NCI-H524 treated with DMSO at 0.1 percent for 48 hours (cell line): ENCODE measurements at regions not wholly inside any gene's neighbourhood (a gene's known extent, or its start where the extent isn't known, plus 50 kb on each side); places are given as distances from the start of the nearest gene placed in this dataset.

Experiments
- DNase-seq: peaks from one replicate; lab custom pipeline; 2025; lab: John Stamatoyannopoulos, UW

DNA sequence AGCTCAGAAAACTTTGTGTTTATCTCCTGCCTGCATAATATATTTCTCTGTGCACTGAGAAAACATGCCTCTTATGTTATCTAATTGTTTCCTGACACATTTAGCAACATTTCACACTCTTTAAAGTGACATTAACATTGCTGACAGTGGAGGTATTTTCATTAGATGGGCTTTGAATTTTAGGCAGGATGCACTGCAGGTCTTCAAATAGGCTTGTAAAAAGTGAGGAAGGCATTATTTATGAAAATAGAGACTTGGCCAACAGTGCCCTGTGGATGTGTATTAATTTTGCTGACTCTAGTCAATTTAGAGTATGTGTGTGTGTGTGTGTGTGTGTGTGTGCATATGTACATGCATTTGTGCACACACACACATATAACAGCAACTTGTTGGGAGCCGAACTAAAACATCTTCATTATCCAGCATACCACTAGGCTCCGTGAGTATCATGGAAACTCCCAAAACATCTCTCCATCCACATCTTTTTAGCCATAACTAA is 429.5 kb upstream of the WWC1 start:
- no peak for DNase-seq

- DNase-seq = no peak
Measured at GRCh38 chr5:167863883-167864282, 427.6 kb upstream of the WWC1 start.

GRCh38 chr5:167864801-167865200 is 426.6 kb upstream of the WWC1 start:
- no peak for DNase-seq

DNA sequence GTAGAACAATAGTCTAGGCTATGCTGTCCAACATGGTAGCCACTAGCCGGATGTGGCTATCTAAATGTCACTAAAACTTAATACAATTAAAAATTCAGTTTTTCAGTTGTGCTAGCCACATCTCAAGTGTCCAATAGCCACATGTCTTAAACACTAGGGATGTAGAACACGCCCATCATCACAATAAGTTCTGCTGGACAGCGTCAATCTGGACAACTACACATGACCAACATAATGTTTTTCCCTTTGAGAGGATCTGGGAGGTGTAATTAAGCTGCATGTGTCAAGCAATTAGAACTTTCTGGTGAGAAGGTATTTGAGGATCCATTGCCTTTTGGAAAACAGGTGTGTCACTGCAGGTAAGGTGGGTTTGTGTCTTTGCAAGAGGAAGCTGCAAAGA is 424.6 kb upstream of the WWC1 start:
- no peak for DNase-seq

DNA sequence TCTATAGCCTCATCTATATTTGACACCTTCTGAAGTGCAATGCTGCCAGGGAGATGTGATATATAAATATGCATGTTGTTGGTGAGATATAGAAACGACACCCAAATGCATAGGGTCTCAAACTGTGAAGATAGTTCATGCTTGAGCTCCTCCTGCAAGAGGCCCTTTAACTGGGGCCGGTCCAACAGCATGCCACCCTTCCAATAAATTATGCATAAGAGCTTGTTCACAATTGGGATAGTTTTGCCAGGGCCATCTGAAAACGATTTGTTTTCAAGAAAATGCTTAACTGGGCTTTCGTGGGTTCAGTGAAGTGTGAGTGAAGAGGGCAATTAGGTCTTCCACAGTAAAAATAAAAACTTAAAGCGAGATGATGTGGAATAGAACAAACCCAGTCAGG is 424.2 kb upstream of the WWC1 start:
- no peak for DNase-seq

DNA sequence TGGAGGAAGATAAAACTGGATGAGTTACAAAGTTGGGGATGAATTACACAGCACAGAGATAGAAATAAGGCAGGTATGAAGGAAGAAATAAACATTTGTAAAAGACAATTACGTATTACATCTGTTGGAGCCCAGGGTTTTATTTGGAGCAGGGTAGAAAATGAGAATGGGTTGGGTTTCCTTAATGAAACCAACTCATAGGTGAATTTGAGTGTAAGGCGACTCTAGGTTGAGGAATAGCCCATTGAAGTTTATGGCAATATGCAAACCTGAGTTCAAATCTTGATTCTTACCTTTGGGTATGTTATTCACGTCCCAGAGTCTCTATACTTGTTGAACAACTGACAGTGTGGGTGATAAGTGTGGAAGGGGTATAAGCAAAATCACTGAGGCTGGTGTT is 422.3 kb upstream of the WWC1 start:
- no peak for DNase-seq

- no peak for DNase-seq
Measured at GRCh38 chr5:167870055-167870454, 421.4 kb upstream of the WWC1 start.

- no peak for DNase-seq
Measured at GRCh38 chr5:167871091-167871490, 420.4 kb upstream of the WWC1 start.

- no peak for DNase-seq
Measured at GRCh38 chr5:167872791-167873190, 418.7 kb upstream of the WWC1 start.

DNA sequence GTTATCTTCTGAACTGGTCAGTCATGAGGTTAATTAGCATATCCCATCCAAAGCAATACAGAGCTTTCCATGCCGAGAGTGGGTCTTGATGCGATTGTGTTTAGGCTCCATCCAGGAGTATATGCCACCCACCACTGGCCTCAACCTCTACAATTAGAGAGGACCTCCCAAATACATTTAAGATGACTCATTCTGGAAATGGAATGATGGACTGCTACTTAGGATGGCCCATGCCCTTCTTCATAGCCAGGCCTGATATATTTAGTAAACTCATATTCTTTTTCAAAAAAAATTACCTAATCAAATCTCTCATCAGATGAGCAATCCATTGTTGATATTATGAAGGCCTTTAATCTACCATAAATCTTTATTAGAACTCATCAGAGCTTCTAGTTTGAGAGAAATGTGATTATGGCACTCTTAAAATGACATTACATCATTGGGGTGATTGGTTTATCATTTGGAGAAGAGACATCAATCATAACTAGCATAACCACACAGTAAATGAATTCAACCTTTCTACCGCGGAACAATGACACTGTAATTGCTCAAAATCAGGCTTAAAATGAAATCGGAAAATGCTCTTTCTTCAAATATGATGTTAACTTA is 414.2 kb upstream of the WWC1 start:
- DNase-seq = no peak

DNA sequence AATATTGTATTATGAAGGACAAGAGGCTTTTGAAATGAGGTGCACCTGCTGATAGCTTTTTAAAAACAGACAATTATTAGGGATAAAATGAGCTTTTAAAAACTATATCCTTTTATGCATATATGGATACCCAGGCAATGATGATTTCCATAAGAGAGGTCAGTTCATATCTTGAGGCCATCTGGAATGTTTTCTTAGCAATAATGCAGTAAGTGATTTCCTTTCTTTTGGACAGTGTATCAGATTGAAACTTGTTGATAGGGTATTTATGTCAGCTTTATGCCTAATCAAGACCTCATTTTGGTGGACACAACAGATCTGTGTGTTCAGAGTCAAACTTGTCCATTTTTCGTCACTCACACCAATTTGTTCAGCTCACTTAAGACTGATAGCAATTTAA is 413.5 kb upstream of the WWC1 start:
- DNase-seq = no peak

- DNase-seq = no peak
Measured at GRCh38 chr5:167880420-167880819, 411.0 kb upstream of the WWC1 start.

DNA sequence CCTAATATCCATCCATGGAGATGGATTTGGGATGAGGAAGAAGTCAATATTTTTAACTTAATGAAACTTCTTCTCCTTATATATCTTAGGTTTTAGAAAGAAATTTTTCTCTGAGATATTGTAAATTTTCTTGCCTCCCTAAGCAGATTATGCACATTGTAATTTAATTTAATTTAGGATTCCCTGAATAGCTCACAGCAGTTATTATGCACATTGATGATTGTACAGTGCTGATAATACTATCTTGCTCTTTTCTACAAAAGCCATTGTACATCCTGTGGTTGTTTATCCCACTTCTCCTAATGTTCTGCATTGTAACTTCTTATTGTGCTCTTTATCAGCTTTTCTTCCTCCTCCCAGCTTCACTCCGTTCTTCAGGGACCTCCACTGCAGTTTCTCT is 410.4 kb upstream of the WWC1 start:
- DNase-seq = no peak

DNA sequence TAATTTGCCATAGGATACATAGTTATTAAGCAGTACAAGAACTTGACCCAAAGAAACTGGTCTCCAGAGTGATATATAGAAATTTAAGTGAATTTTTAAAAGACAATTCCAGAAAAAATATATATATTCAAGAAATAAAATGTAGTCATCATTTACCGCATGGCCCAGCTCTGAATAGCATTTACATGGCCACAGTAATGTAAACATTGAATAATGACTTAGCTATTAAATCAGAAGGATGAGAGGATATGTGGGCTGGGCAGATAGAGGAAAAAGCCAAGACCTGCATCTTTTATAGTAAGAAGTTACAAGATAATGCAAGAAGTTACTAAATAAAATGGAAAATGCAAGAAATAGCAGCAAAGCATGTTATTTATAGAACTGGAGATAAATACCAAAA is 405.2 kb upstream of the WWC1 start:
- no peak for DNase-seq

DNA sequence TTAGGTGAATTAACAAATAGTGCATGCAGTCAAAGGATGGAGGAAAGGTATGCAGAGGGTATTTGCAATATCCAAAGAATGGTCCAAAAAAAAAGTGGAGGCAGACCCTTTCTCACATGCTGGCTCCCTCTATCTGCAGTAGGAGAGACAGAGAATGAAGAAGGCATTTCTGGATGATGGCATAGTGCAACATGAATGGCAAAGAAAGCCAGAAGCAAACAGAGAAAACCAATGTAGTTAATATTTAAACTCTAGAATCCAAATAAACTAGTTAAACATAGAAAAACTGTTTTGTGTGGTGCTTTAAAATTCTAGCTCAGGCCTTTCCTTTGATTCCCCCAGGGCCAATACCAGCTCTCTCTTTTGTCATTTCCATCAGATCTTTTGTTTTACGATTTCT is 403.1 kb upstream of the WWC1 start:
- DNase-seq = no peak

- no peak for DNase-seq
Measured at GRCh38 chr5:167889276-167889675, 402.2 kb upstream of the WWC1 start.

GRCh38 chr5:167892352-167893115 is 398.9 kb upstream of the WWC1 start:
- no peak for DNase-seq

- no peak for DNase-seq
Measured at GRCh38 chr5:167893271-167893670, 398.2 kb upstream of the WWC1 start.

GRCh38 chr5:167894631-167895472 is 396.6 kb upstream of the WWC1 start:
- no peak for DNase-seq

DNA sequence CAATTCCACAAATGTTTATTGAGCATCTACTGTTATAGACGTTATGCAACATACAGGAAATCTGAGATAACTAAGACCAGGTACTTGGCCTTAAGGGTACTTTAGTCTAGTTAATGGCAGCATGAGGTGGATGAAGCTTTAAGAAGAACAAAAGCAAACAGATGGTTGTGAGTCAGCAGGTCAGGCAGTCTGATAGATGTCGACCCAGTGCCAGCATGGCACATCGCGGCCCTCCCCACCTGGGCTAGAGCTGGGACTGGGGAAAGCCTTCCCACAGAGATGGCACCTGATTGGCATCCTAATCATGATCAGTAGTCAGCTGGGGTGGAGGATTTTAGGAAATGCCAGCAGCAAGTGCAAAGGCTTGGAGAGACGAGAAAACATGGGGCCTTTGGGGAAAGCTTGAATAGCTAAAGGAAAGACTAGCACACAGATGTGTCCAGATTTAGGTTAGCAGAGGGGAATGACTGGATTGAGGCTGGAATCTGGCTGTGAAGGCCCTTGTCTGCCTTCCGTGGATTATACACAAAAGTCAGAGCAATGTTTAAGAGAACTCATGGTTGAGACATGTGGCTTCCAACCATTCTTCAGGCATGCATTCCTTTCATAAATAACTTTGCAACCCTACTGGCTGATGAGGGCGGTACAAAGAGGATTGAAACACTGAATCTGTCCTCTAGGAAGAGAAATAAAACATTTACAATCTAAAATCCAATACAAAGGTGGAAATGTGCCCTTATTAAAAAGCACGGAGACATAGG is 395.4 kb upstream of the WWC1 start:
- DNase-seq = peak; percentile 72

DNA sequence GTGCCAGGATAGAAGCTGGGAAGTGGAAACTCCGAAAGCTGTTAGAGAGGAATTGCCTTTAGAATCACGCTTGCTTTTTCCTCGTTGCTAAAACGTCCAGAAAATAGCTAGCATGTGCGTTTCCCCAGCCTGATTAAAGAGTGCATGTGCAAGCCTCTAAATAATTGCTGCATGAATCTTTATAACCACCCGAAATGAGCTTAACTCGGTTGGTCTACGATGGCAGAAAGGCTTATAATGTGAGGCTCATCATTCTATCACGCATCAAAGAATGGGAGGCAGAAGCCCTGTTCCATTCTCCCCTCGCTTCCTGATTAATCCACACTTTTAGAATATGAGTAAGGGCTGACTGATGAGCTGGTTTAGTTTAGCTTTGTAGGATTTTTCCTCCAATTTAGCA is 394.6 kb upstream of the WWC1 start:
- no peak for DNase-seq

- DNase-seq = no peak
Measured at GRCh38 chr5:167897371-167897770, 394.1 kb upstream of the WWC1 start.
